ENCODE measurements at regions not wholly inside any gene's neighbourhood (a gene's known extent, or its start where the extent isn't known, plus 50 kb on each side); places are given as distances from the start of the nearest gene placed in this dataset.

DNA sequence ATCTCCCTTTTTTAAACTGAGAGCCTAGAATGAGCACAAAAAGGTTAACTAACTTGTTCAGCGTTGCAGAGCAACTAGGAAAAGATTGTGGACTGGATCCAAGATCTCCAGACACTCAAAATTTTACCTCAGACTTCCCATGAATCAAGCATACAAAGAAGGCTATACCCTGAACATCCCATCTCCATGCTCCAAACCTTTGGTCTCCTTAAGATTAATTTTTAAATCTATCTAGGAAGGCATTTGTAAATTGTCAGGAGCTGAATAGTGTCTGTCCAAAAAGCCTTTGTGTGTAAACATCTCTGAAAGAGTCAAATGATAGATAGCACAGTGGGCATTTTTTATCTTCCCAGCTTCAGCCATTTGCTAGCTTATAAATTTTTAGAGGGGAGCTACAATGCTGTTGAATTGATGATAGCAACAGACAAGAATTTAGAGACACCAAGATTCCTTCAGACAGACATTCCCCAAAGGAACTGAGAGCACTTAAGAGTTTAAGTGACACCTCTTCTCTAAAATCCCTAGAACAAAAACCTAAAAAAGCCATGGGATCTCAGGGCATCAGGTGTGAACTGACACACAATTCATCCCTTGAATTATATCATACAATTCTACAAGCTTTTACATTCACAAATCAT is 480.8 kb upstream of the FAM241A start:
- Histone ChIP-seq H3K36me3 (no peaks in the 10 kb centered on the region), H3K9me3 (replicated peaks) (no peaks in the 10 kb centered on the region), H3K27me3 (replicated peaks) (no peaks in the 10 kb centered on the region), H3K4me3 (no peak overlapping the region), H3K4me1 (replicated peaks) (no peaks in the 10 kb centered on the region), H3K27ac (no peak overlapping the region)
- no peak for DNase-seq (ENCODE audit: low read depth in 1 of 2, low spot score in 2 of 2)

DNA sequence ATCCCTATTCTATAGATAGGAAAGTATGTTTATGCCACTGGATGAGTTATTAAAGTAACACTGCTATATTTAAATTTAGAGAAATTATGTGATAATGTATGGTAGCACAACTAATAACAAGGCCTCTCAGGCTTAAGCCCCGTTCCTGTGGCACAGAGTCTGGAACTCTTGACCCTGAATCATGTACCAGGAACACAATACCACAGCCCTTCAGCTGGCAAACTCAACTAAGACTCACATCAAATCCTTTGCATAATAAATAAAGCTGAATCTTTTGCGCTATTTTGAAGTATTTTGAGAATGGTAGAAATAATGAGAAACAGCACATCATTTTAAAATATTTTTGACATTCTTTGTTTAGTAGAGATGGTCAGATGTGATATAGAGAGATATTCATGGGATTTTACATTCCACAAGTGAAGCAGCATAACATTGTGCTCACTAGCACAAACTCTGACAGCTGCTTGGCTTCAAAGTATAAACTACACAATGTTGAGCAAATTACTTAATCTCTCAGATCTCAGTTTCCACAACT is 478.4 kb upstream of the FAM241A start:
- Histone ChIP-seq H3K9me3 (replicated peaks) (no peaks in the 10 kb centered on the region), H3K27ac (no peak overlapping the region), H3K27me3 (replicated peaks) (no peaks in the 10 kb centered on the region), H3K36me3 (no peaks in the 10 kb centered on the region), H3K4me1 (replicated peaks) (no peaks in the 10 kb centered on the region), H3K4me3 (no peak overlapping the region)
- DNase-seq (ENCODE audit: low read depth in 1 of 2, low spot score in 2 of 2), result no peak

DNA sequence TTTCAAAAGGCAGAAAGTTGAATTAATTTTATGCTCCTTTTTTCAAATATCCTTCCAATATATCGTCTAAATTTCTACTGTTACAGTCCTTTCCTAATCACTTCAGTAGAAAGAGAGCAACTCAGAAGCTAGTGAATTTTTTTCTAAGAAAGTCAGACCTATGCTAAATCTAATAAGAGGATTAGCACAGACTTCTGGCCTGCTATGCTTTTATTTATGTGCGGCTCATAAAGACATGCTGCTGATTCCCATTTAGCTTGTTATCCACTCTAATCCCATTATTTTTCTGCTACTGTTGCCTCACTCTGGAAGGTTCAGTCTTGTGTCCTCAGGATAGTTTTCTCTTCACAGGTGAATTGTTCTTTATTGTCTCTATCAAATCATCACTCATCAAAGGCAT is 473.5 kb upstream of the FAM241A start:
- Histone ChIP-seq H3K9me3 (replicated peaks) (no peaks in the 10 kb centered on the region), H3K4me3 (no peak overlapping the region), H3K27me3 (replicated peaks) (no peaks in the 10 kb centered on the region), H3K27ac (no peak overlapping the region), H3K4me1 (replicated peaks) (no peaks in the 10 kb centered on the region), H3K36me3 (no peaks in the 10 kb centered on the region)
- no peak for DNase-seq (ENCODE audit: low read depth in 1 of 2, low spot score in 2 of 2)

DNA sequence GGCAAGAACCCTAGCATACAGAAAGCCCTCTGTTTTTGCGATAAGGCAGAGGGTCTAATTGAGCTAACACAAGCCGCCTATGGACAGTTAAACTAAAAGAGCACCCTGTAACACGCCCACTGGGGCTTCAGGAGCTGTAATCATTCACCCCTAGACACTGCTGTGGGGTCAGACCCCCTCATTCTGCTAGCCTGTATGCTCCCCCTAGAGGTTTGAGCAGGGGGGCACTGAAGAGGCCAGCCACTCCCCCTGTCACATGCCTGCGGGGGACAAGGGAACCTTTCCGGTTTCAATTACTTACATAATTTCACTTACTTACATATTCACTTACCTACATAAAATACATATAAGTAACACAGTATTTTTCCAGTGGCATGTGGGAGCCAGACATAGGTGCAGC is 469.5 kb upstream of the FAM241A start:
- Histone ChIP-seq H3K36me3 (no peaks in the 10 kb centered on the region), H3K9me3 (replicated peaks) (no peaks in the 10 kb centered on the region), H3K27me3 (replicated peaks) (no peaks in the 10 kb centered on the region), H3K4me1 (replicated peaks) (peaks cover 4% of the 10 kb centered on the region), H3K27ac (no peak overlapping the region), H3K4me3 (no peak overlapping the region)
- no peak for DNase-seq (ENCODE audit: low read depth in 1 of 2, low spot score in 2 of 2)

DNA sequence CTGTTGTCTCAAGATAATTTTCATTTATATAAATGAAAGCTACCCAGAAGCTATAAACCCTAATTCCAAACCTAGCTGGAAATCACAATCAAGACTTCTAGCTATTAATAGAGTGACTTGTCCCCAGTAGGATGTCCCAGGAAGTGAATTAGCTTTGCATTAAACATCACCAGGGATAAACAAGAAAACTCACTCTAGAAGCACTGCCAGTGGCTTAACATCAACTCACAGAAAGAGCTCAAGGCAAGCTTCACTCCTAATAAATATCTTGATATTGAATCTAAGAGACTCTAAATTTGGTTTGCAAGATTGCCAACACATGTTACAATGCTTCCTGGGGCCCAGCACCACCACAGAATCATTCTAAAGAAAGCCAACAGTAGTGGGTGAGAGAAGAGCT is 468.7 kb upstream of the FAM241A start:
- no peak overlapping the region for H3K4me3 ChIP-seq
- no peaks in the 10 kb centered on the region for H3K9me3 ChIP-seq (replicated peaks)
- no peak for DNase-seq (ENCODE audit: low read depth in 1 of 2, low spot score in 2 of 2)
- H3K27ac ChIP-seq, result no peak overlapping the region
- H3K36me3 ChIP-seq, result no peaks in the 10 kb centered on the region
- no peaks in the 10 kb centered on the region for H3K27me3 ChIP-seq (replicated peaks)
- H3K4me1 ChIP-seq (replicated peaks), result peaks cover 4% of the 10 kb centered on the region

DNA sequence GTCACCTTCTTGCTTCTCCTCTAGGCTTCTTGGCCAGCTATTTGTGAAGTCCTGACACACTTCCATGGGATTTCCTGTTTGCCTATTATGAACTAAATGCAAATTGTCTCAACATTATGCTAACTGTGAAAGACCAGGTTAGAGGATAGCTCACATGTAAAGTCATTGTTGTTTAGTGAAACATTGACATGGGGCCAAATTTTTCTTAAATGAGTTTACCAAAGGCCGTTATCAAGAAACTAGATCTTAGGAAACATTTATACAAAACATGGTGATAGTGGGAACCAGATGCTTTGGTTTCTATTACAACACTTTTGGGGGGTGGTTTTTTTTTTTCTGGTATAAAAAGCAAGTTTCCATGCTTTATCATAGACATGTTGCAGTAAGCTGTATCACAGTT is 466.8 kb upstream of the FAM241A start:
- DNase-seq (ENCODE audit: low read depth in 1 of 2, low spot score in 2 of 2), result peak in 1 of 2 experiments; percentile 42
- Histone ChIP-seq H3K9me3 (replicated peaks) (no peaks in the 10 kb centered on the region), H3K36me3 (no peaks in the 10 kb centered on the region), H3K4me3 (no peak overlapping the region), H3K4me1 (replicated peaks) (peaks cover 4% of the 10 kb centered on the region), H3K27ac (no peak overlapping the region), H3K27me3 (replicated peaks) (no peaks in the 10 kb centered on the region)

DNA sequence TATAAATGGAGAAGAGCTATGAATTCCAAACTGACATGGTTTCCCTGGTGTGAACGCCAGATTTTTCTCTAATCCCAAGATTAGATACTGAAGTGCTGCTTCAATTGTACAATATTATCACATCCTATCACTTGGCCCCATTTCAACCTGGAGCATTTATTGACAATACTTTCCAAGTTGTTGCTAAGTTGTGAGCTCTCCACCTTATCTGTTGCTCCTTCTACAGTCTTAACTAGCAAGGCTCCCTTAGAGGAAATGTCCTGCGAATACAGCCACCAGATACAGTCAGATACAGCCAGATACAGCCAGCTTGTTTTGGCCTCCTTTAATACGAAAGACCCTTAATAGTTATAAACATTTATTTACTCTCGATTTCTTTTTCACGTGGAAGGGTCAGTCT is 466.3 kb upstream of the FAM241A start:
- no peak overlapping the region for H3K4me3 ChIP-seq
- no peaks in the 10 kb centered on the region for H3K36me3 ChIP-seq
- H3K27ac ChIP-seq, result no peak overlapping the region
- no peak for DNase-seq (ENCODE audit: low read depth in 1 of 2, low spot score in 2 of 2)
- H3K4me1 ChIP-seq (replicated peaks), result peaks cover 4% of the 10 kb centered on the region
- H3K9me3 ChIP-seq (replicated peaks), result no peaks in the 10 kb centered on the region
- H3K27me3 ChIP-seq (replicated peaks), result no peaks in the 10 kb centered on the region

DNA sequence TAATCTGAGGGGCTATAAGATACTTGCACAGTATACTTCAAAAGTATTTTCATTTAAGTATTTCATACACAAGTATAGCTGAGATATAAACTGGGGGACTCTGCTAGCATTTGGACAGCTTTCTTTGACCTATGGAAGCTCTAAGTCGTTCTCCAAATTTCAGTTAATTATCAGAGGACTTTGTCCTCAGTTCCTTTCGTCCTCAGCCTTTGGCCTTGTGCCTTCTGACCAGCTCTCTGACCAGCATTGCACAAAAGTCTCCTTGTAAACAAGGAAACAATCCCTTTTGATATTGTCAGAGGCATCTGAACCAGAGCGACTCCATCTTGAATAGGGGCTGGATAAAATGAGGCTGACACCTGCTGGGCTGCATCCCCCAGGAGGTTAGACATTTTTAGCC is 464.0 kb upstream of the FAM241A start:
- H3K9me3 ChIP-seq (replicated peaks), result no peaks in the 10 kb centered on the region
- no peaks in the 10 kb centered on the region for H3K36me3 ChIP-seq
- no peak for DNase-seq (ENCODE audit: low read depth in 1 of 2, low spot score in 2 of 2)
- H3K4me1 ChIP-seq (replicated peaks), result peaks cover 4% of the 10 kb centered on the region
- H3K27ac ChIP-seq, result no peak overlapping the region
- H3K27me3 ChIP-seq (replicated peaks), result no peaks in the 10 kb centered on the region
- H3K4me3 ChIP-seq, result no peak overlapping the region

DNA sequence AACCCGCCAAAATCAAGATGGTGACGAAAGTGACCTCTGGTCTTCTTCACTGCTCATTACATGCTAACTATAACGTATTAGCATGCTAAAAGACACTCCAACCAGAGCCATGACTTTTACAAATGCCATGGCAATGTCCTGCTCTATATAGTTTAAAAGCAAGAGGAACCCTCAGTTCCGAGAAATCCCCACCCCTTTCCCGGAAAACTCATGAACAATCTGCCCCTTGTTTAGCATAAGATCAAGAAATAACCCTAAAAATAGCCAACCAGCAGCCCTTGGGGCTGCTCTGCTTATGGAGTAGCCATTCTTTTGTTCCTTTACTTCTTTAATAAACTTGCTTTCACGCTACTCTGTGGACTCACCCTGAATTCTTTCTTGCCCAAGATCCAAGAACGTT is 463.5 kb upstream of the FAM241A start:
- H3K27me3 ChIP-seq (replicated peaks), result no peaks in the 10 kb centered on the region

DNA sequence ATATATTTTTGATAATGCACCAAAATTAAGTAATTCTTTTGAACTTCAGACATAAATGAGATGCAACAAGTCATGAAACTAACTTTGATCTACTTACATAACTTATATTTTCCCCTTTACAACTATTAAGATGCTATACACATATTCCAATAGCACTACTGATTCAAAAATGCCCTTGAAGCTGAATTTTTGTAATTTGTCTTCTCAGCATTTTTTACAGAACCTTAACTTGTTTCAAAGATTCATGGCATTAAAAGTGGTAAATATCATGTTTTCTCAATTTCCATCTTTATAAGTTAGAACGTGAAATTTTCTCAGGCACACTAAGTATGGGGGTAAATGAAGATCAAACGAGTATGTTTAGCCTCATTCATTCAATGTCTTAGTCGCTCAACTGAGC is 460.0 kb upstream of the FAM241A start:
- no peaks in the 10 kb centered on the region for H3K9me3 ChIP-seq (replicated peaks)
- no peaks in the 10 kb centered on the region for H3K36me3 ChIP-seq
- no peak overlapping the region for H3K27ac ChIP-seq
- DNase-seq (ENCODE audit: low read depth in 1 of 2, low spot score in 2 of 2), result no peak
- H3K4me3 ChIP-seq, result no peak overlapping the region
- no peaks in the 10 kb centered on the region for H3K27me3 ChIP-seq (replicated peaks)
- H3K4me1 ChIP-seq (replicated peaks), result peaks cover 3% of the 10 kb centered on the region

More for the DNA sequence above, 463.5 kb upstream of the FAM241A start:
- no peak for DNase-seq (ENCODE audit: low read depth in 1 of 2, low spot score in 2 of 2)
- Histone ChIP-seq H3K9me3 (replicated peaks) (no peaks in the 10 kb centered on the region), H3K36me3 (no peaks in the 10 kb centered on the region), H3K4me3 (no peak overlapping the region), H3K27ac (no peak overlapping the region), H3K4me1 (replicated peaks) (peaks cover 4% of the 10 kb centered on the region)

DNA sequence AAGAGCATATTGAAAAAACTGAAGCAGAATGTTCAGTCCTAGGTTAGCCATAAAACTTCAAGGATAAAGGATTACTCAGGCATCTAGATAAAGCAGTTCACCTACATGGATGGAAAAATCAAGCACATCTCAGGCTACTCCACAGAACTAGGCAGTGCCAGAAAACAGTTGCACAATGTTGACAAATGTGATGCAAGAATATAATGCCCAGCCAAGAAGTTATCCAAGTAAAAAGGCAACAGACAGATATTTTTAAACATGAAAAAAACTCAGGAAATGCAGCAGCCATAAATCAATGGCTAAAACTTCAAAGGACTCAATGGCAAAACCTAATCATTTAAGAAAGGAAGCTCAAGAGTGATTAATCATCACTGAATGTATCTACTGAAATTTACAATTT is 456.0 kb upstream of the FAM241A start:
- Histone ChIP-seq H3K4me1 (replicated peaks) (peaks cover 3% of the 10 kb centered on the region), H3K27me3 (replicated peaks) (no peaks in the 10 kb centered on the region), H3K4me3 (no peak overlapping the region), H3K36me3 (no peaks in the 10 kb centered on the region), H3K27ac (no peak overlapping the region), H3K9me3 (replicated peaks) (no peaks in the 10 kb centered on the region)
- no peak for DNase-seq (ENCODE audit: low read depth in 1 of 2, low spot score in 2 of 2)

DNA sequence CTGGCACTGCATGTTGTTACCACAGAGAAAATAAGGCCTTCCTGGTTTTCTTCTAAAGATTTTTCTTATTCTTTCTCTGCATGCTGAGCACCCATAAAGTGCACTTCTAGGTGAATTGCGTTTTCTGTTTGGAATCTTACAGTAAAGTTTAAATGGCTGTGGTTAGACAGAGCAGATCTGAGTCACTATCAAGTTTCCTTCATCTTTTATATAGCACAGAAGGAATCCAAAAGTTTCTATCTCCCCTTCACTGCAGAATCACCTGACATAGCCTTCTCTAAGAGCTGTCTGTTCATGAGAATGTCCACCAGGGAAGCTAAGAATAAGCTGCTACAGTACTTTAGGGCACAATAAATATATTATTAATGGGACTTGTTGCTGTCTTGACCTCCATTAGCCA is 455.5 kb upstream of the FAM241A start:
- Histone ChIP-seq H3K4me1 (replicated peaks) (peaks cover 3% of the 10 kb centered on the region), H3K27ac (no peak overlapping the region), H3K36me3 (no peaks in the 10 kb centered on the region), H3K27me3 (replicated peaks) (no peaks in the 10 kb centered on the region), H3K4me3 (no peak overlapping the region), H3K9me3 (replicated peaks) (no peaks in the 10 kb centered on the region)
- peak in 1 of 2 experiments; percentile 8 for DNase-seq (ENCODE audit: low read depth in 1 of 2, low spot score in 2 of 2)

DNA sequence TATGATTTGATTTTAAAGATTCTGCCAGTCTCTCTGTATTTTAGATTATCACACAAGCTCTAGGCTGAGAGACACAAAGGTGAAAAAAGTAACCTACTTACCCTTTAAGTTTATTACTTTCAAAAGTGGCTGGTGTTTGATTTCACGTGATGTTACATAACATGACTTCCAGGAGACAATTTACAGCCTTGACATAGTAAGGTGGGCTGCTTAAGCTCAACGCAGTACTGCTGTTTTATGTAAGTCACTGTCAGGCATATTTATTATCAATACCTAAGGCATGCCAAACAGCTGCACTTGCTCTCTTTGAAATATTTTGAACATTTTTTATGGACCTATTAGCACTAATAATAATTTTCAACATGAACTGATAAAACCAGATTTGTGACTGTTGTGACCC is 451.5 kb upstream of the FAM241A start:
- no peaks in the 10 kb centered on the region; the same call in 1 of the 2 replicates for H3K27me3 ChIP-seq (replicated peaks)
- no peaks in the 10 kb centered on the region for H3K9me3 ChIP-seq (replicated peaks)
- no peak overlapping the region for H3K4me3 ChIP-seq
- peaks cover 3% of the 10 kb centered on the region for H3K4me1 ChIP-seq (replicated peaks)
- no peaks in the 10 kb centered on the region for H3K36me3 ChIP-seq
- no peak for DNase-seq (ENCODE audit: low read depth in 1 of 2, low spot score in 2 of 2)
- no peak overlapping the region for H3K27ac ChIP-seq

DNA sequence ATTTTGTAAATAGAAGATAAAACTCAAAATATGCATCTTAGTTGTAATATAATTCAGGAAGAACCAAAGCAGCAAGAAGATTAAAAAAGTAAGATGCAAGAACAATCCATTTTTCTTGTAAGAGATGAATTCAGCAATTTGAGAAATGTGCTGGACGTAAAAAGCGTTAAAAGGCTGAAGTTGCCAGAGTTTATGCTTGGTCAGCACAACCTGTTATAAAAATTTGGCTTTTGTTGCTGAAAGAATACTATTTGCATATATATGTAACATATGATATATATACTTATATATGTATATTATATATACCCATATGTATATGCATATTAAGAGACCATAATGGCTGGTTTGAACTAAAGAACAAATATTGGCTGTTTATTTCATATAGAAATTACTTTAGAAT is 449.6 kb upstream of the FAM241A start:
- no peak overlapping the region for H3K4me3 ChIP-seq
- no peaks in the 10 kb centered on the region for H3K36me3 ChIP-seq
- no peaks in the 10 kb centered on the region for H3K4me1 ChIP-seq (replicated peaks)
- DNase-seq (ENCODE audit: low read depth in 1 of 2, low spot score in 2 of 2), result no peak
- no peaks in the 10 kb centered on the region for H3K9me3 ChIP-seq (replicated peaks)
- no peaks in the 10 kb centered on the region; the same call in 1 of the 2 replicates for H3K27me3 ChIP-seq (replicated peaks)
- H3K27ac ChIP-seq, result no peak overlapping the region

DNA sequence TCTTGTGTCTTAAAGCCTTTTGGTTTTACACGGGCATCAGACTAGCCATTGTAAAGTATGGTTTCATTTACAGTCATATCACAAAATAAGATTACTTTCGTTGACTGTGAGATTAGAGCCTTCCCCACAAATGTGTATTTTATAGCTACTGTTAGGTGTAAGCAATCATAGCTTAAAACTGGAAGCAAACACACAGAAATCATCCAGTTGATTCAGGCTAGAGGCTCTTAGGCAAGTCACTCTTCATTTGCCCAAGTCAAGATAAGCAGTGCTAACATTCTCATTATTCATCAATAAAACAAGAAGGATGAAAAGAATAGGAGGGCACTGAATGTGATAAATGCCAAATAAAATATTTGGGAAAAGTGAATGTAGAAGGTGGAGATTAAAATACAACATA is 448.7 kb upstream of the FAM241A start:
- Histone ChIP-seq H3K4me1 (replicated peaks) (no peaks in the 10 kb centered on the region), H3K9me3 (replicated peaks) (no peaks in the 10 kb centered on the region), H3K36me3 (no peaks in the 10 kb centered on the region), H3K27me3 (replicated peaks) (no peaks in the 10 kb centered on the region; the same call in 1 of the 2 replicates), H3K4me3 (no peak overlapping the region), H3K27ac (no peak overlapping the region)
- DNase-seq (ENCODE audit: low read depth in 1 of 2, low spot score in 2 of 2), result no peak
